Tibial artery (tissue), 4 donors: ENCODE measurements at regions not wholly inside any gene's neighbourhood (a gene's known extent, or its start where the extent isn't known, plus 50 kb on each side); places are given as distances from the start of the nearest gene placed in this dataset.

ENCODE experiments used
- DNase-seq, 2 donors: peaks; one replicate each; pipeline ENCODE4 v3.0.0-alpha.2; 2019
- H3K27ac ChIP-seq, 2 donors: fragments of 200-600 bp; sonication (generic) in 1 of 2; 1 replicate in 1 of 2; 2 replicates in 1 of 2; pipeline ENCODE4 v1.5.1; 2018 to 2019; ENCODE audit warnings: mild to moderate bottlenecking in 1 of 2
- H3K27me3 ChIP-seq, 2 donors: fragments of 200-600 bp; sonication (generic) in 1 of 2; one replicate each; pipeline versions ENCODE4 v1.5.1 to v1.6.0; 2016 to 2019
- H3K36me3 ChIP-seq, 3 donors: fragments of 200-600 bp; sonication (generic) in 2 of 3; one replicate each; pipeline ENCODE4 v1.5.1; 2016 to 2019; ENCODE audit warnings: mild to moderate bottlenecking in 2 of 3
- H3K4me1 ChIP-seq, 4 donors: fragments of 200-600 bp; sonication (generic) in 2 of 4; 1 replicate in 3 of 4; 2 replicates in 1 of 4; pipeline ENCODE4 v1.5.1; 2016 to 2019
- H3K4me3 ChIP-seq, 2 donors: fragments of 200-600 bp; sonication (generic) in 1 of 2; 1 replicate in 1 of 2; 2 replicates in 1 of 2; pipeline ENCODE4 v1.5.1; 2018 to 2019; ENCODE audit warnings: mild to moderate bottlenecking in 2 of 2
- H3K9me3 ChIP-seq, 3 donors: fragments of 200-600 bp; sonication (generic) in 1 of 3; one replicate each; pipeline ENCODE4 v1.5.1; 2016 to 2019
- intact Hi-C: fragments of 100-400 bp; cut with DNase I; formaldehyde crosslinking; loops from one replicate; pipeline ENCODE4 v1.15.0; 2023; ENCODE audit warnings: low total_unique reads
- TF ChIP-seq, protein P1 (sequence below), 2 experiments: fragments of 200-600 bp in 1 of 2; fragments of 450-650 bp in 1 of 2; IDR thresholded peaks; one replicate each; pipeline ENCODE4 v1.5.1; 2017 to 2019; ENCODE audit warnings: antibody characterized with exemption in 2 of 2, mild to moderate bottlenecking in 1 of 2, moderate library complexity in 1 of 2

DNA sequence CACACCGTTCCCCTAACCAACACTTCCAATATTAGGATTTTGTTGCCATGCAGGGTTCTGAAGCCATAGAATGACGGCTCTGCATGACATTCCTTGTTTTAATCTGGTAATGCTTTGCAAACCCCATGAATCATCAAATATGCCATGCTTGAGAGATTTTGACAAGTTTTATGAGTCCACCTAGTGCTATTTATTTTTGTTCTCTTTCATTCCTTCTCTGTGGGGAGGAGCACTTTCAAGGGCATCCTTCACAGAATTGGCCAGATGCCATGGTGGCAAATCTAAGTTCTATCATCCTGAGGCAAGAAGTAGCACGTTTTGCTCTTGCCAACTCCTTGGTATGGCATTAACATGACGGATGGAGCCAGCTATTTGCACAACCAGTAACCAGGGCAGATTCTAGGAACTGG is 268.4 kb downstream of the FAM76B start:
- H3K27ac ChIP-seq: no peak overlapping the region
- H3K4me3 ChIP-seq: no peak overlapping the region
- H3K9me3 ChIP-seq: no peaks in the 10 kb centered on the region
- H3K27me3 ChIP-seq: no peaks in the 10 kb centered on the region
- peaks cover 0 to 4% (median 0%) of the 10 kb centered on the region in 4 donors for H3K4me1 ChIP-seq
- TF ChIP-seq, protein P1, sequence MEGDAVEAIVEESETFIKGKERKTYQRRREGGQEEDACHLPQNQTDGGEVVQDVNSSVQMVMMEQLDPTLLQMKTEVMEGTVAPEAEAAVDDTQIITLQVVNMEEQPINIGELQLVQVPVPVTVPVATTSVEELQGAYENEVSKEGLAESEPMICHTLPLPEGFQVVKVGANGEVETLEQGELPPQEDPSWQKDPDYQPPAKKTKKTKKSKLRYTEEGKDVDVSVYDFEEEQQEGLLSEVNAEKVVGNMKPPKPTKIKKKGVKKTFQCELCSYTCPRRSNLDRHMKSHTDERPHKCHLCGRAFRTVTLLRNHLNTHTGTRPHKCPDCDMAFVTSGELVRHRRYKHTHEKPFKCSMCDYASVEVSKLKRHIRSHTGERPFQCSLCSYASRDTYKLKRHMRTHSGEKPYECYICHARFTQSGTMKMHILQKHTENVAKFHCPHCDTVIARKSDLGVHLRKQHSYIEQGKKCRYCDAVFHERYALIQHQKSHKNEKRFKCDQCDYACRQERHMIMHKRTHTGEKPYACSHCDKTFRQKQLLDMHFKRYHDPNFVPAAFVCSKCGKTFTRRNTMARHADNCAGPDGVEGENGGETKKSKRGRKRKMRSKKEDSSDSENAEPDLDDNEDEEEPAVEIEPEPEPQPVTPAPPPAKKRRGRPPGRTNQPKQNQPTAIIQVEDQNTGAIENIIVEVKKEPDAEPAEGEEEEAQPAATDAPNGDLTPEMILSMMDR (IDR thresholded peaks at IDR 0.05): no peak
- intact Hi-C loops: no loop called here
- DNase-seq: no peak
- no peaks in the 10 kb centered on the region for H3K36me3 ChIP-seq

DNA sequence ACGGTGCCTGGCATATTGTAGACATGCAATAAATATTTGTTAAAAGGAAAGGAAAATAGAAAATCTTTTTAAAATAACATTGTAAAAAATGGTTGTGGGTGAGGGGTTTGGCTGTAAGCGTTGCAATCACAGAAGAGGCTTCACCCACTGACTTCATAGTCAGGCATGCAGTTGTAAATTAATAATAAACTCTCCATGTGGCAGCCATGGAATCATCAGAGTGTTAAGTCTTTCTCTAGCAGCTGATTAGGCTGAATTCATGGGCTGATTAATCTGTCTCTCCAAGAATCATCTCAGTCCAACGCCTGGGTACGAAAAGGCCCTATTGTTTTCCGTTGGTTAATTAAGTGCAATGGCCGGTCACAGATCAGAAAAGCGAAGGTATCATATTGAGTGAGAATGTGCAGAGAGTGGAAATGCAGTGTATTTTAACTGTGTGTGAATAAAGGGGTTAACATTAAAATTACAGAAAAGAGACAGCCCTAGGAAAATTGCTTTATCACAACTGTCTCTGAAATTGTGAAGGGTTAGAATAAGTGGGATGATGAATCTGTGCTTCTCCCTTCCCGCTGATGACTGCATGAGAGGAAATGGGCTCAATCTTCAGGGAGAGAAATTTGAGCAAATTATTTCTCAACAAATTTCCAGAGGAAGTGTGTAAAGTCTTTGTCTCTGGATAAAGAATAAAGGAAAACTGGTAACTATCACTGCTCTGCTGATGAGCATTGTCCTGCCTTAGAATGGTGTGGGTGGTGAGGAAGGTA is 269.0 kb downstream of the FAM76B start:
- TF ChIP-seq, protein P1 (IDR thresholded peaks at IDR 0.05): no peak
- intact Hi-C loops: no loop called here
- Histone ChIP-seq H3K27me3 (no peaks in the 10 kb centered on the region), H3K27ac (no peak overlapping the region), H3K36me3 (no peaks in the 10 kb centered on the region), H3K4me3 (no peak overlapping the region), H3K9me3 (no peaks in the 10 kb centered on the region), H3K4me1 (peaks cover 0 to 4% (median 0%) of the 10 kb centered on the region in 4 donors)
- DNase-seq: no peak

DNA sequence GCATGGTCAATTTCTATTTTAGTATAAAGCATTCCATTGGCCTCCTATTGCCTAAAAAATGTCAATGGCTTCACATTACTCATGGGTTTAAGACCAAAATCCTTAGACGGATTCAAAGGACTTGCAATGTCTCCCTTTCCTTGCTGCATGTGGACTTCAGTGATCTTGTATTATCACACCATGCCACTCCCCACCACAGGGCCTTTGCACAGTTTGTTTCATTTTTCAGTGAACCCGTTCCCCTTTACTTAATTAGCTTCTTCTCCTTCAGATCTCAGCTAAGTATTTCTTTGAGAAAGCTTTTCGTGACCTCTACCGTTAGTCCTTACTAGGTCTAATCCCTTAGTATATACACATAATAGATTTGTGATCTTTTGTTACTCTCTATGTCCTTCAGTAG is 269.7 kb downstream of the FAM76B start:
- no peak for DNase-seq
- H3K27me3 ChIP-seq: no peaks in the 10 kb centered on the region
- intact Hi-C loops: no loop called here

DNA sequence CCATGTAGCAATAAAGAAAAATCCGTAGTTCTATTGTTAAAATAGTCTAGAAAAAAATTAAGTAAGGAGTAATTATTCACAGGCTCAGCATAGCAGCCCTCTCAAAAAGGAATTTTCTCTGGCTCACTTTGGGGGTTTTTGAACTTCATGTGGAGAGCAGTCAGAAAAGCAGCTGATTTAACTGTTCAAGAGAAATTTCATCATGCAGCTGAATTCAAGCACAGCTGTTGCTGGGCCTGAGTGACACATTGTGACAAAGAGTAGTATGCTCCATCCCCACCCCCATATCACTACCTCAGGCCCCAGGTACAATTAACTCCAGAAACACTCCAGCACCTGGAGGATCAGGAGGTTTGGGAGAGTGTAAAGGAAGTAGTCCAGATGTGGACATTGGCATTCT is 272.1 kb downstream of the FAM76B start:
- Histone ChIP-seq H3K4me3 (no peak overlapping the region), H3K9me3 (no peaks in the 10 kb centered on the region), H3K4me1 (peaks cover 0 to 29% (median 4%) of the 10 kb centered on the region in 4 donors), H3K27me3 (no peaks in the 10 kb centered on the region), H3K27ac (no peak overlapping the region), H3K36me3 (no peaks in the 10 kb centered on the region)
- TF ChIP-seq, protein P1 (IDR thresholded peaks at IDR 0.05): no peak
- no peak for DNase-seq
- intact Hi-C loops: no loop called here

More for the DNA sequence above, 269.7 kb downstream of the FAM76B start:
- H3K9me3 ChIP-seq: no peaks in the 10 kb centered on the region
- H3K36me3 ChIP-seq: no peaks in the 10 kb centered on the region
- no peak overlapping the region for H3K4me3 ChIP-seq
- H3K4me1 ChIP-seq: peaks cover 0 to 9% (median 0%) of the 10 kb centered on the region in 4 donors
- TF ChIP-seq, protein P1 (IDR thresholded peaks at IDR 0.05): no peak
- no peak overlapping the region for H3K27ac ChIP-seq

DNA sequence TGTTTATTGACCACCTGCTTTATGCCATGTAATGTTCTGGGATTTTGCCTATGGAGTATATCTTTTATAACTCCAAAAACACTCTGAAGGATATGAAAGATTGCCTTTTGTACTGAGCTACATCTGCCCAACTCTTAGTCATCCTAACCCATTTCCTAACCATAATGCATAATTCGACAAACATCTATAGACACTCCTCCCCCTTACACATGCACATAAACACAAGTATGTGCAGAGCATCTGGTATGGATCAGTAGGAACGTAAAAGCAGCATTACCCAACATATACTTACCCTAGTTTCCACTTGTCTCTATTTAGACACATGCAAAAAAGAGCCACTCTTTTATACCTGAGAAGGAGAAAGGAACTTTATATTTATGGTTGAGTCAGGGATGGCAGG is 272.8 kb downstream of the FAM76B start:
- Histone ChIP-seq H3K27ac (no peak overlapping the region), H3K36me3 (no peaks in the 10 kb centered on the region), H3K27me3 (no peaks in the 10 kb centered on the region), H3K4me1 (peaks cover 0 to 36% (median 7%) of the 10 kb centered on the region in 4 donors), H3K4me3 (no peak overlapping the region), H3K9me3 (no peaks in the 10 kb centered on the region)
- TF ChIP-seq, protein P1 (IDR thresholded peaks at IDR 0.05): no peak
- intact Hi-C loops: no loop called here
- no peak for DNase-seq
